HCT116 (cell line): ENCODE measurements at regions not wholly inside any gene's neighbourhood (a gene's known extent, or its start where the extent isn't known, plus 50 kb on each side); places are given as distances from the start of the nearest gene placed in this dataset.

Source experiments
- ATAC-seq: fragments of 200-7000 bp; cut with Tn5 transposase; 2 replicates; pipeline ENCODE4 v1.9.1; 2020; ENCODE audit warnings: mild to moderate bottlenecking, moderate library complexity
- BruUV-seq: library from RNA; stranded (reverse); fragments of 400-500 nt; replicated peaks from 2 replicates; lab custom pipeline; 2021; lab: Mats Ljungman, UMichigan
- CTCF ChIA-PET: fragments of 300-600 bp; sonication (Branson Sonifier 250); formaldehyde crosslinking; loops from one replicate; lab custom pipeline; 2021; ENCODE audit warnings: antibody characterized with exemption; lab: Charles Lee
- POLR2A ChIA-PET: fragments of 300-600, 350-600 bp; sonication (Branson Sonifier 250); formaldehyde crosslinking; loops from one replicate; lab custom pipeline; 2021; ENCODE audit warnings: antibody characterized with exemption; lab: Charles Lee
- RAD21 ChIA-PET, 2 experiments: fragments of 300-600 bp; sonication (Branson Sonifier 250); formaldehyde crosslinking; loops; one replicate each; lab custom pipeline; 2023; ENCODE audit warnings: low total read pairs in 2 of 2; ENCODE audit not compliant: uncharacterized antibody in 2 of 2, unreplicated experiment in 2 of 2, low non-redundant PET in 1 of 2; lab: Charles Lee
- DNase-seq: peaks from one replicate; pipeline ENCODE4 v3.0.0-alpha.2; 2010; ENCODE audit warnings: low read depth, low spot score
- H2AFZ ChIP-seq: fragments of 200-600 bp; shearing (Covaris generic), sonication (generic); 2 replicates; pipeline ENCODE4 v1.6.1; 2017; ENCODE audit warnings: low read depth, mixed run types, mixed read lengths, antibody characterized with exemption, low read length; ENCODE audit not compliant: poor library complexity, severe bottlenecking
- H3K27ac ChIP-seq: 2 replicates; pipeline ENCODE4 v1.5.1; 2012; ENCODE audit warnings: low read depth, low read length
- H3K27me3 ChIP-seq: fragments of 200-600 bp; sonication (generic); 2 replicates; pipeline ENCODE4 v1.6.1; 2016; ENCODE audit warnings: mixed run types, low read length, mixed read lengths; ENCODE audit not compliant: insufficient read depth
- H3K36me3 ChIP-seq, 2 experiments: fragments of 200-500 bp in 1 of 2; fragments of 200-600 bp in 1 of 2; sonication (Bioruptor generic) in 1 of 2; sonication (generic) in 1 of 2; 2 replicates each; pipeline versions ENCODE4 v1.5.1 to v1.6.1; 2014 to 2016; ENCODE audit warnings: low read length in 2 of 2, inconsistent platforms in 1 of 2, mixed read lengths in 1 of 2, mixed run types in 1 of 2; ENCODE audit not compliant: insufficient read depth in 2 of 2, control insufficient read depth in 1 of 2
- H3K4me1 ChIP-seq, 2 experiments: fragments of 200-600 bp in 1 of 2; sonication (generic) in 1 of 2; 2 replicates each; pipeline versions ENCODE4 v1.5.1 to v1.6.1; 2012 to 2017; ENCODE audit warnings: low read length in 2 of 2, inconsistent platforms in 1 of 2, mild to moderate bottlenecking in 1 of 2, mixed read lengths in 1 of 2, mixed run types in 1 of 2, moderate library complexity in 1 of 2; ENCODE audit not compliant: insufficient read depth in 2 of 2, control insufficient read depth in 1 of 2
- H3K4me2 ChIP-seq: fragments of 200-600 bp; sonication (generic); 2 replicates; pipeline ENCODE4 v1.6.1; 2017; ENCODE audit warnings: mixed run types, low read length, mixed read lengths
- H3K4me3 ChIP-seq, 2 experiments: fragments of 200-600 bp in 1 of 2; sonication (generic) in 1 of 2; replicated peaks in 1 of 2; 2 replicates each; pipeline ENCODE4 v1.5.1; 2011 to 2016; ENCODE audit warnings: low read length in 2 of 2, control low read depth in 1 of 2, low read depth in 1 of 2, mild to moderate bottlenecking in 1 of 2, mixed read lengths in 1 of 2, mixed run types in 1 of 2
- H3K79me2 ChIP-seq: fragments of 200-600 bp; sonication (generic); 2 replicates; pipeline ENCODE4 v1.6.1; 2017; ENCODE audit warnings: mild to moderate bottlenecking, mixed run types, low read length, moderate library complexity, mixed read lengths; ENCODE audit not compliant: insufficient read depth
- H3K9ac ChIP-seq: fragments of 200-600 bp; sonication (generic); 2 replicates; pipeline ENCODE4 v1.6.1; 2016; ENCODE audit warnings: low read length, mixed read lengths
- H3K9me2 ChIP-seq: fragments of 200-600 bp; sonication (generic), shearing (Covaris generic); 2 replicates; pipeline ENCODE4 v1.6.1; 2017; ENCODE audit warnings: mixed run types, mild to moderate bottlenecking, moderate library complexity; ENCODE audit not compliant: insufficient read depth
- H3K9me3 ChIP-seq, 2 experiments: fragments of 200-500 bp in 1 of 2; fragments of 200-600 bp in 1 of 2; sonication (Bioruptor generic) in 1 of 2; sonication (generic) in 1 of 2; 2 replicates each; pipeline ENCODE4 v1.6.1; 2014 to 2017; ENCODE audit warnings: low read length in 2 of 2, mixed read lengths in 2 of 2, inconsistent platforms in 1 of 2, low read depth in 1 of 2, mild to moderate bottlenecking in 1 of 2, mixed run types in 1 of 2, moderate library complexity in 1 of 2; ENCODE audit not compliant: control insufficient read depth in 1 of 2, insufficient read depth in 1 of 2
- H4K20me1 ChIP-seq: fragments of 200-600 bp; sonication (generic), shearing (Covaris generic); 2 replicates; pipeline ENCODE4 v1.6.1; 2017; ENCODE audit warnings: mixed run types, mild to moderate bottlenecking, moderate library complexity; ENCODE audit not compliant: insufficient read depth
- CEBPB ChIP-seq: IDR thresholded peaks from 2 replicates; pipeline ENCODE4 v1.6.1; 2012; ENCODE audit warnings: low read depth
- CTCF ChIP-seq, 3 experiments: fragments of 200-600 bp in 1 of 3; sonication (generic) in 1 of 3; IDR thresholded peaks in 2 of 3; conservative IDR thresholded peaks in 1 of 3; 2 replicates each; pipeline ENCODE4 v1.5.1; 2012 to 2017; ENCODE audit warnings: low read depth in 2 of 3, low read length in 2 of 3, antibody characterized with exemption in 1 of 3, borderline replicate concordance in 1 of 3, control low read depth in 1 of 3, mild to moderate bottlenecking in 1 of 3, mixed read lengths in 1 of 3, mixed run types in 1 of 3, moderate library complexity in 1 of 3; ENCODE audit not compliant: insufficient read depth in 1 of 3
- EGR1 ChIP-seq: IDR thresholded peaks from 2 replicates; pipeline ENCODE4 v1.6.1; 2012; ENCODE audit warnings: low read depth
- FOSL1 ChIP-seq: IDR thresholded peaks from 2 replicates; pipeline ENCODE4 v1.6.1; 2012; ENCODE audit warnings: low read depth
- MAX ChIP-seq: IDR thresholded peaks from 2 replicates; pipeline ENCODE4 v1.6.1; 2012
- POLR2A ChIP-seq: IDR thresholded peaks from 2 replicates; pipeline ENCODE4 v1.7.0; 2011; ENCODE audit warnings: borderline replicate concordance; ENCODE audit not compliant: insufficient read depth, insufficient read length; ENCODE audit errors: extremely low read depth
- POLR2AphosphoS5 ChIP-seq: IDR thresholded peaks from 2 replicates; pipeline ENCODE4 v1.6.1; 2011; ENCODE audit warnings: mild to moderate bottlenecking, low read depth, low read length, moderate library complexity
- SIN3A ChIP-seq: IDR thresholded peaks from 2 replicates; pipeline ENCODE4 v1.6.1; 2012; ENCODE audit warnings: low read depth
- SP1 ChIP-seq: IDR thresholded peaks from 2 replicates; pipeline ENCODE4 v1.6.1; 2012; ENCODE audit warnings: low read depth
- SRF ChIP-seq: IDR thresholded peaks from 2 replicates; pipeline ENCODE4 v1.6.1; 2012; ENCODE audit warnings: low read depth
- TCF7L2 ChIP-seq: IDR thresholded peaks from 2 replicates; pipeline ENCODE4 v1.7.0; 2011; ENCODE audit warnings: borderline replicate concordance, inconsistent platforms; ENCODE audit not compliant: insufficient read depth, insufficient read length; ENCODE audit errors: extremely low read depth
- YY1 ChIP-seq: IDR thresholded peaks from 2 replicates; pipeline ENCODE4 v1.6.1; 2011; ENCODE audit warnings: low read length, low read depth, moderate library complexity, mild to moderate bottlenecking; ENCODE audit not compliant: insufficient replicate concordance; ENCODE audit errors: extremely low read depth
- ZNF274 ChIP-seq: fragments of 200-500 bp; sonication (Bioruptor generic); IDR thresholded peaks from 2 replicates; pipeline ENCODE4 v1.6.1; 2014; ENCODE audit warnings: mild to moderate bottlenecking, low read depth, low read length, inconsistent platforms
- intact Hi-C: fragments of 100-400 bp; cut with micrococcal nuclease; formaldehyde crosslinking; loops from 2 replicates; pipeline ENCODE4 v1.10.0; 2022
- TF ChIP-seq, protein P1 (sequence below): IDR thresholded peaks from 2 replicates; pipeline ENCODE4 v1.6.1; 2012; ENCODE audit warnings: low read depth

DNA sequence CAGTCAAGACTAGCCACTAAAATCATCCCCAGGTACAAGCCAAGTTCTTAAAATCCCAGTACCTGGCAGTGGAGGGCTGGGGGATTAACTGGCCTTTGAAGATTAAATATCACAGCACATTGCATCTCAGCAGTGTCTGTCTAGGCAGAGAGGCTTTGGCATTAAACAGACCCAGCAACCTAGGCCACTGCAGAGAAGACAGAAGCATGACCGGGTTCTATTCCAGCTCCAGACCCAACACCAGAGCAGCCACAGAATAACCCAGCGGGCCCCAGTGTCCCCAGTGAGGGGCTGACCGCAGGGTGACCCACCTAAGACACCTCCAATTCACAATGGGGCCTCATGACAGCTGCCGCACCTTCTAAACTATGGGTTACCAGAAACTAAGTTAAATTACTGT, 88.2 kb downstream of the SHANK2 start:
- H3K27me3 ChIP-seq: no peaks in the 10 kb centered on the region
- H4K20me1 ChIP-seq: no peaks in the 10 kb centered on the region
- H3K9me2 ChIP-seq: no peaks in the 10 kb centered on the region
- CTCF ChIA-PET: no interaction called here
- DNase-seq (no peak), ATAC-seq (no peak)
- peaks cover 0 to 3% of the 10 kb centered on the region in 2 experiments; a peak in 2 of 4 replicates for H3K4me1 ChIP-seq
- BruUV-seq: no TSS peak
- POLR2A ChIA-PET: no interaction called here
- intact Hi-C loops: no loop called here
- no peak overlapping the region for H3K27ac ChIP-seq
- no peak overlapping the region for H3K4me3 ChIP-seq
- RAD21 ChIA-PET: no interaction called here
- no peak overlapping the region for H3K9ac ChIP-seq
- no peaks in the 10 kb centered on the region for H3K36me3 ChIP-seq
- H3K9me3 ChIP-seq: no peaks in the 10 kb centered on the region
- H3K79me2 ChIP-seq: no peaks in the 10 kb centered on the region
- no peak overlapping the region for H3K4me2 ChIP-seq
- H2AFZ ChIP-seq: no peak overlapping the region
- TF ChIP-seq, protein P1, sequence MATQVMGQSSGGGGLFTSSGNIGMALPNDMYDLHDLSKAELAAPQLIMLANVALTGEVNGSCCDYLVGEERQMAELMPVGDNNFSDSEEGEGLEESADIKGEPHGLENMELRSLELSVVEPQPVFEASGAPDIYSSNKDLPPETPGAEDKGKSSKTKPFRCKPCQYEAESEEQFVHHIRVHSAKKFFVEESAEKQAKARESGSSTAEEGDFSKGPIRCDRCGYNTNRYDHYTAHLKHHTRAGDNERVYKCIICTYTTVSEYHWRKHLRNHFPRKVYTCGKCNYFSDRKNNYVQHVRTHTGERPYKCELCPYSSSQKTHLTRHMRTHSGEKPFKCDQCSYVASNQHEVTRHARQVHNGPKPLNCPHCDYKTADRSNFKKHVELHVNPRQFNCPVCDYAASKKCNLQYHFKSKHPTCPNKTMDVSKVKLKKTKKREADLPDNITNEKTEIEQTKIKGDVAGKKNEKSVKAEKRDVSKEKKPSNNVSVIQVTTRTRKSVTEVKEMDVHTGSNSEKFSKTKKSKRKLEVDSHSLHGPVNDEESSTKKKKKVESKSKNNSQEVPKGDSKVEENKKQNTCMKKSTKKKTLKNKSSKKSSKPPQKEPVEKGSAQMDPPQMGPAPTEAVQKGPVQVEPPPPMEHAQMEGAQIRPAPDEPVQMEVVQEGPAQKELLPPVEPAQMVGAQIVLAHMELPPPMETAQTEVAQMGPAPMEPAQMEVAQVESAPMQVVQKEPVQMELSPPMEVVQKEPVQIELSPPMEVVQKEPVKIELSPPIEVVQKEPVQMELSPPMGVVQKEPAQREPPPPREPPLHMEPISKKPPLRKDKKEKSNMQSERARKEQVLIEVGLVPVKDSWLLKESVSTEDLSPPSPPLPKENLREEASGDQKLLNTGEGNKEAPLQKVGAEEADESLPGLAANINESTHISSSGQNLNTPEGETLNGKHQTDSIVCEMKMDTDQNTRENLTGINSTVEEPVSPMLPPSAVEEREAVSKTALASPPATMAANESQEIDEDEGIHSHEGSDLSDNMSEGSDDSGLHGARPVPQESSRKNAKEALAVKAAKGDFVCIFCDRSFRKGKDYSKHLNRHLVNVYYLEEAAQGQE: no peak
- TF ChIP-seq POLR2AphosphoS5: no peak
- no peak for TF ChIP-seq EGR1
- no peak for TF ChIP-seq TCF7L2
- no peak for TF ChIP-seq SRF
- TF ChIP-seq FOSL1: no peak
- no peak for TF ChIP-seq SP1
- no peak for TF ChIP-seq CEBPB
- no peak for TF ChIP-seq CTCF (IDR thresholded peaks at IDR 0.05 in 2 of 3, conservative IDR thresholded peaks at IDR 0.05 in 1 of 3; ENCODE audit: borderline replicate concordance in 1 of 3, insufficient read depth in 1 of 3, low read depth in 2 of 3, low read length in 2 of 3)
- TF ChIP-seq ZNF274: no peak
- no peak for TF ChIP-seq SIN3A
- no peak for TF ChIP-seq YY1
- no peak for TF ChIP-seq MAX
- TF ChIP-seq POLR2A: no peak
